Fibroblast of mammary gland (primary cell): ENCODE measurements at regions not wholly inside any gene's neighbourhood (a gene's known extent, or its start where the extent isn't known, plus 50 kb on each side); places are given as distances from the start of the nearest gene placed in this dataset.
A peak's percentile ranks its signal among the peaks of the same experiment; 100 is the strongest.

Source experiments
- DNase-seq: peaks from one replicate; pipeline ENCODE4 v3.0.0-alpha.2; 2010; ENCODE audit warnings: low read depth
- H3K4me3 ChIP-seq: 2 replicates; pipeline ENCODE4 v1.5.1; 2011; ENCODE audit warnings: low read depth, mild to moderate bottlenecking, low read length, moderate library complexity; ENCODE audit not compliant: control insufficient read depth
- CTCF ChIP-seq: conservative IDR thresholded peaks from 2 replicates; pipeline ENCODE4 v1.5.1; 2011; ENCODE audit warnings: low read depth, low read length, inconsistent platforms; ENCODE audit not compliant: control insufficient read depth, insufficient read depth

GRCh38 chr5:2696156-2696807, 55.2 kb downstream of the IRX2 start:
- DNase-seq: no peak
- H3K4me3 ChIP-seq: no peak overlapping the region
- TF ChIP-seq CTCF: no peak

- peak; percentile 70 for DNase-seq
- H3K4me3 ChIP-seq: no peak overlapping the region
- no peak for TF ChIP-seq CTCF
Observed at GRCh38 chr5:2695200-2695891, 56.1 kb downstream of the IRX2 start.

- TF ChIP-seq CTCF: no peak
- H3K4me3 ChIP-seq: no peak overlapping the region
- DNase-seq: no peak
Observed at GRCh38 chr5:2691530-2691929, 59.9 kb downstream of the IRX2 start.

- DNase-seq: no peak
- no peak overlapping the region for H3K4me3 ChIP-seq
Observed at GRCh38 chr5:2690293-2690692, 61.2 kb downstream of the IRX2 start.

GRCh38 chr5:2688586-2688985, 62.9 kb downstream of the IRX2 start:
- DNase-seq: no peak
- no peak for TF ChIP-seq CTCF
- no peak overlapping the region for H3K4me3 ChIP-seq

More at GRCh38 chr5:2690293-2690692, 61.2 kb downstream of the IRX2 start:
- TF ChIP-seq CTCF: no peak

GRCh38 chr5:2687746-2688145, 63.7 kb downstream of the IRX2 start:
- TF ChIP-seq CTCF: no peak
- no peak overlapping the region for H3K4me3 ChIP-seq
- DNase-seq: no peak
